CD14-positive monocyte (primary cell): ENCODE measurements at regions not wholly inside any gene's neighbourhood (a gene's known extent, or its start where the extent isn't known, plus 50 kb on each side); places are given as distances from the start of the nearest gene placed in this dataset.

Experiments used
- DNase-seq, 3 donors: peaks; one replicate each; pipeline ENCODE4 v3.0.0-alpha.2; 2011 to 2022
- H2AFZ ChIP-seq: 2 replicates; pipeline ENCODE4 v1.6.0; 2012; ENCODE audit warnings: mild to moderate bottlenecking, low read depth, low read length, inconsistent platforms; ENCODE audit not compliant: insufficient read depth, poor library complexity, severe bottlenecking
- H3K27ac ChIP-seq, 2 donors: 1 replicate in 1 of 2; 2 replicates in 1 of 2; pipeline ENCODE4 v1.5.1; 2012 to 2013; ENCODE audit warnings: low read length in 2 of 2, control low read depth in 1 of 2, inconsistent platforms in 1 of 2, low read depth in 1 of 2, mild to moderate bottlenecking in 1 of 2
- H3K27me3 ChIP-seq, 2 donors: one replicate each; pipeline versions ENCODE4 v1.6.0 to v1.6.1; 2011 to 2013; ENCODE audit warnings: low read length in 2 of 2; ENCODE audit not compliant: control insufficient read depth in 2 of 2, insufficient read depth in 2 of 2
- H3K36me3 ChIP-seq, 2 donors: replicated peaks in 1 of 2; 1 replicate in 1 of 2; 2 replicates in 1 of 2; pipeline versions ENCODE4 v1.5.1 to v1.6.1; 2012 to 2013; ENCODE audit warnings: low read length in 2 of 2, control low read depth in 1 of 2, inconsistent platforms in 1 of 2, mild to moderate bottlenecking in 1 of 2; ENCODE audit not compliant: insufficient read depth in 2 of 2, control insufficient read depth in 1 of 2
- H3K4me1 ChIP-seq, 2 donors: 1 replicate in 1 of 2; 2 replicates in 1 of 2; pipeline versions ENCODE4 v1.5.1 to v1.6.1; 2012 to 2013; ENCODE audit warnings: low read length in 2 of 2, control low read depth in 1 of 2, inconsistent platforms in 1 of 2, mild to moderate bottlenecking in 1 of 2, moderate library complexity in 1 of 2; ENCODE audit not compliant: insufficient read depth in 2 of 2, control insufficient read depth in 1 of 2
- H3K4me2 ChIP-seq: replicated peaks from 2 replicates; pipeline ENCODE3; 2012; ENCODE audit warnings: low read length, moderate library complexity, mild to moderate bottlenecking; ENCODE audit not compliant: poor library complexity, severe bottlenecking; ENCODE audit errors: extremely low read depth
- H3K4me3 ChIP-seq, 3 experiments: fragments of 200-600 bp in 1 of 3; sonication (generic) in 1 of 3; replicated peaks in 1 of 3; 1 replicate in 2 of 3; 2 replicates in 1 of 3; pipeline ENCODE4 v1.5.1; 2011 to 2013; ENCODE audit warnings: low read length in 3 of 3, mild to moderate bottlenecking in 3 of 3, control low read depth in 2 of 3, low read depth in 2 of 3, inconsistent platforms in 1 of 3, moderate library complexity in 1 of 3
- H3K79me2 ChIP-seq: 2 replicates; pipeline ENCODE4 v1.6.0; 2012; ENCODE audit warnings: mild to moderate bottlenecking, control low read depth, inconsistent platforms, low read length, moderate library complexity; ENCODE audit not compliant: insufficient read depth
- H3K9ac ChIP-seq: 2 replicates; pipeline ENCODE4 v1.6.0; 2017; ENCODE audit warnings: low read length, mild to moderate bottlenecking; ENCODE audit not compliant: insufficient read depth, poor library complexity, severe bottlenecking
- H3K9me3 ChIP-seq, 2 donors: replicated peaks in 1 of 2; 1 replicate in 1 of 2; 2 replicates in 1 of 2; pipeline versions ENCODE4 v1.5.1 to v1.6.1; 2012 to 2013; ENCODE audit warnings: low read length in 2 of 2, control low read depth in 1 of 2; ENCODE audit not compliant: control insufficient read depth in 1 of 2, insufficient read depth in 1 of 2
- H4K20me1 ChIP-seq: 2 replicates; pipeline ENCODE4 v1.6.0; 2012; ENCODE audit warnings: mild to moderate bottlenecking, low read length, control low read depth, moderate library complexity; ENCODE audit not compliant: insufficient read depth
- H3K27ac Mint-ChIP-seq, 7 donors: one replicate each; pipeline ENCODE4 v1.8.0; 2020; ENCODE audit warnings: mild to moderate bottlenecking in 7 of 7, mixed read lengths in 7 of 7, moderate library complexity in 6 of 7, inconsistent platforms in 2 of 7
- H3K27me3 Mint-ChIP-seq, 3 donors: one replicate each; pipeline ENCODE4 v1.8.0; 2021 to 2022; ENCODE audit warnings: low read depth in 3 of 3, mild to moderate bottlenecking in 3 of 3, mixed read lengths in 3 of 3, moderate library complexity in 3 of 3, inconsistent platforms in 1 of 3
- H3K36me3 Mint-ChIP-seq, 2 donors: one replicate each; pipeline ENCODE4 v1.8.0; 2020; ENCODE audit warnings: mixed read lengths in 2 of 2, inconsistent platforms in 1 of 2, mild to moderate bottlenecking in 1 of 2
- H3K4me1 Mint-ChIP-seq: one replicate; pipeline ENCODE4 v1.8.0; 2020; ENCODE audit warnings: mild to moderate bottlenecking, mixed read lengths
- H3K4me3 Mint-ChIP-seq, 2 donors: one replicate each; pipeline ENCODE4 v1.8.0; 2020; ENCODE audit warnings: mild to moderate bottlenecking in 2 of 2, mixed read lengths in 2 of 2, moderate library complexity in 1 of 2
- H3K9me3 Mint-ChIP-seq, 7 donors: one replicate each; pipeline ENCODE4 v1.8.0; 2020 to 2022; ENCODE audit warnings: mixed read lengths in 7 of 7, mild to moderate bottlenecking in 6 of 7, moderate library complexity in 6 of 7, inconsistent platforms in 2 of 7
- CTCF ChIP-seq: fragments of 200-600 bp; IDR thresholded peaks from one replicate; pipeline ENCODE4 v1.8.0; 2022; ENCODE audit warnings: antibody characterized with exemption, mild to moderate bottlenecking
- WGBS: methylation state at CpG from one replicate; pipeline ENCODE4 v1.1.5; 2013; ENCODE audit warnings: missing lambda C conversion rate; ENCODE audit not compliant: insufficient coverage; 5-methylcytosine and 5-hydroxymethylcytosine counted together
- intact Hi-C, 2 donors: fragments of 100-400 bp; cut with micrococcal nuclease; formaldehyde crosslinking; loops; one replicate each; pipeline versions ENCODE4 v1.15.0 to v1.15.1; 2023

GRCh38 chr1:47680815-47681475 lies 243.1 kb downstream of the FOXD2 start:
- Mint-ChIP-seq H3K4me3 (no peak overlapping the region), H3K4me1 (peaks cover 10% of the 10 kb centered on the region), H3K27me3 (peaks cover 1 to 13% (median 2%) of the 10 kb centered on the region in 3 donors), H3K9me3 (peaks cover 0 to 2% (median 0%) of the 10 kb centered on the region in 7 donors), H3K36me3 (no peaks in the 10 kb centered on the region), H3K27ac (no peak overlapping the region)
- intact Hi-C loops, result no loop called here
- no peaks in the 10 kb centered on the region for H3K79me2 ChIP-seq
- H3K36me3 ChIP-seq, result no peaks in the 10 kb centered on the region
- H3K4me2 ChIP-seq, result no peak overlapping the region
- H3K4me3 ChIP-seq, result no peak overlapping the region
- 88% methylated on average over 8 of the region's 10 CpGs for WGBS
- no peaks in the 10 kb centered on the region for H3K9me3 ChIP-seq
- H3K4me1 ChIP-seq, result no peaks in the 10 kb centered on the region
- no peaks in the 10 kb centered on the region for H3K27me3 ChIP-seq
- H2AFZ ChIP-seq, result no peak overlapping the region
- H3K27ac ChIP-seq, result no peak overlapping the region
- no peak for TF ChIP-seq CTCF
- no peaks in the 10 kb centered on the region for H4K20me1 ChIP-seq
- DNase-seq, result no peak
- no peak overlapping the region for H3K9ac ChIP-seq

DNA sequence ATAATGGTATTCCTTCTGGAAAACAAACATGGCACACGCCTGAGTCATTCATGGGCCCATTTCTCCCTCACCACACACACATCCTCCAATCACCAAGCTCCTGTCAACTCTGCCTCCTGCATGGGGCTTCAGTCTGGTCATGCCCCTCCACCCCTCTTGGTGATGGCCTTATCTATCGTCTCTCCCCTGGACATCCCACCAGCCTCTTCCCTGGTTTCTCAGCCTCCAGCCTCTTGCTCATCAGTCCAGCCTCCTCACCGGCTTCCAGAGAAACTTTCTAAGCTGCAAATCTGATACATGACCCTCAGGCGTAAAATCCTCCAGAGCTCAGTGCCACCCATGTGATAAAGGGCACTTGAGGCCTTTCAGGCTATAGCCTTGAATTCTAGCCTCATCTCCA lies 243.9 kb downstream of the FOXD2 start:
- Histone ChIP-seq H3K79me2 (no peaks in the 10 kb centered on the region), H3K27ac (no peak overlapping the region), H3K36me3 (no peaks in the 10 kb centered on the region), H4K20me1 (no peaks in the 10 kb centered on the region), H3K27me3 (no peaks in the 10 kb centered on the region), H3K4me2 (no peak overlapping the region), H3K4me1 (no peaks in the 10 kb centered on the region), H3K4me3 (no peak overlapping the region), H3K9ac (no peak overlapping the region), H3K9me3 (no peaks in the 10 kb centered on the region), H2AFZ (no peak overlapping the region)
- WGBS, result 100% methylated on average over 3 of the region's 4 CpGs
- no peaks in the 10 kb centered on the region for H3K36me3 Mint-ChIP-seq
- H3K27ac Mint-ChIP-seq, result peak overlapping the region in 1 of 7 donors; percentile 24
- peaks cover 0 to 2% (median 0%) of the 10 kb centered on the region in 7 donors for H3K9me3 Mint-ChIP-seq
- TF ChIP-seq CTCF, result no peak
- no peak for DNase-seq
- H3K4me3 Mint-ChIP-seq, result no peak overlapping the region
- H3K27me3 Mint-ChIP-seq, result peaks cover 1 to 11% (median 2%) of the 10 kb centered on the region in 3 donors
- intact Hi-C loops, result no loop called here
- peaks cover 10% of the 10 kb centered on the region for H3K4me1 Mint-ChIP-seq
